Breast epithelium (tissue), 3 donors: ENCODE measurements at regions not wholly inside any gene's neighbourhood (a gene's known extent, or its start where the extent isn't known, plus 50 kb on each side); places are given as distances from the start of the nearest gene placed in this dataset.

Experiments used
- POLR2A ChIP-seq: fragments of 450-650 bp; IDR thresholded peaks from one replicate; pipeline ENCODE4 v1.6.1; 2016; ENCODE audit warnings: antibody characterized with exemption, mild to moderate bottlenecking, moderate library complexity
- TF ChIP-seq, protein P1 (sequence below), 3 donors: fragments of 450-650 bp; IDR thresholded peaks; one replicate each; pipeline ENCODE4 v1.5.1; 2016 to 2017; ENCODE audit warnings: antibody characterized with exemption in 3 of 3, mild to moderate bottlenecking in 3 of 3, moderate library complexity in 3 of 3

DNA sequence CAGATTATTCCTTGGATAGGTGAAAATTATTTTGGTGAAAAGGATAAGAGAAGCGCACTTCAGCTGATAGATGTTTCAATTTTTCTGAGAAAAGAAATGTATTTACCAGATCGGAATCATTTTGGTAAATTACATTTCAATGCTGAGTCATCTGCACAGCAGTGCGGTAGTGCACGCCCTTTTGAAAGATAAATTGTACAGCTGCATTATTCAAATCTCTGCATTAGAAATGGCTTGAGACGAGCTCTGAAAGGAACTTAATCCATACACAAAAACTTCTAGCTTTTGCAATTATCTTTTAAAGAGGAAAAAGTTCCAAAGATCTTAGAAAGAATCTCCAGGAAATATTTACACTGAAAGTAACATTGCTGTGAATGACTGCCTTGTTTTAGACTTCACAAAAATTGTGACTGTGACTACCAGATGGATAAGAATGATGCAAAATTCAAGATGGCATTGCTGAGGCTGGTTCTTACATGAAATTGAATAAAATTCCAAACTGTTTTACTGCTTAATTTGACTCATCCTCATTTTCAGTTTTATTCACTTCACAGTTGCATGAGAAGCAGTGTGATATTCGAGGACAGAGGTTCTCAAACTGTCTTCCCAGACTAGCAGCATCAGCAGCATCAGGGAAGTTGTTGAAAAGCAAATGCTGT, 161.7 kb downstream of the RND3 start:
- TF ChIP-seq POLR2A: no peak
- TF ChIP-seq, protein P1, sequence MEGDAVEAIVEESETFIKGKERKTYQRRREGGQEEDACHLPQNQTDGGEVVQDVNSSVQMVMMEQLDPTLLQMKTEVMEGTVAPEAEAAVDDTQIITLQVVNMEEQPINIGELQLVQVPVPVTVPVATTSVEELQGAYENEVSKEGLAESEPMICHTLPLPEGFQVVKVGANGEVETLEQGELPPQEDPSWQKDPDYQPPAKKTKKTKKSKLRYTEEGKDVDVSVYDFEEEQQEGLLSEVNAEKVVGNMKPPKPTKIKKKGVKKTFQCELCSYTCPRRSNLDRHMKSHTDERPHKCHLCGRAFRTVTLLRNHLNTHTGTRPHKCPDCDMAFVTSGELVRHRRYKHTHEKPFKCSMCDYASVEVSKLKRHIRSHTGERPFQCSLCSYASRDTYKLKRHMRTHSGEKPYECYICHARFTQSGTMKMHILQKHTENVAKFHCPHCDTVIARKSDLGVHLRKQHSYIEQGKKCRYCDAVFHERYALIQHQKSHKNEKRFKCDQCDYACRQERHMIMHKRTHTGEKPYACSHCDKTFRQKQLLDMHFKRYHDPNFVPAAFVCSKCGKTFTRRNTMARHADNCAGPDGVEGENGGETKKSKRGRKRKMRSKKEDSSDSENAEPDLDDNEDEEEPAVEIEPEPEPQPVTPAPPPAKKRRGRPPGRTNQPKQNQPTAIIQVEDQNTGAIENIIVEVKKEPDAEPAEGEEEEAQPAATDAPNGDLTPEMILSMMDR (IDR thresholded peaks at IDR 0.05): no peak
